Transverse colon (tissue), 3 donors: ENCODE measurements at regions not wholly inside any gene's neighbourhood (a gene's known extent, or its start where the extent isn't known, plus 50 kb on each side); places are given as distances from the start of the nearest gene placed in this dataset.

Experiments
- EP300 ChIP-seq: sonication (generic); formaldehyde crosslinking; IDR thresholded peaks from one replicate; pipeline ENCODE4 v1.6.1; 2017; ENCODE audit warnings: antibody characterized with exemption, low read depth
- POLR2A ChIP-seq: fragments of 450-650 bp; IDR thresholded peaks from one replicate; pipeline ENCODE4 v1.6.1; 2016; ENCODE audit warnings: antibody characterized with exemption, mild to moderate bottlenecking, moderate library complexity
- TF ChIP-seq, protein P1 (sequence below), 5 experiments: fragments of 200-600 bp in 3 of 5; fragments of 450-650 bp in 2 of 5; sonication (generic) in 3 of 5; IDR thresholded peaks; 1 replicate in 2 of 5; 2 replicates in 3 of 5; pipeline ENCODE4 v1.5.1; 2016 to 2017; ENCODE audit warnings: antibody characterized with exemption in 5 of 5, inconsistent platforms in 3 of 5, mild to moderate bottlenecking in 2 of 5, moderate library complexity in 1 of 5

DNA sequence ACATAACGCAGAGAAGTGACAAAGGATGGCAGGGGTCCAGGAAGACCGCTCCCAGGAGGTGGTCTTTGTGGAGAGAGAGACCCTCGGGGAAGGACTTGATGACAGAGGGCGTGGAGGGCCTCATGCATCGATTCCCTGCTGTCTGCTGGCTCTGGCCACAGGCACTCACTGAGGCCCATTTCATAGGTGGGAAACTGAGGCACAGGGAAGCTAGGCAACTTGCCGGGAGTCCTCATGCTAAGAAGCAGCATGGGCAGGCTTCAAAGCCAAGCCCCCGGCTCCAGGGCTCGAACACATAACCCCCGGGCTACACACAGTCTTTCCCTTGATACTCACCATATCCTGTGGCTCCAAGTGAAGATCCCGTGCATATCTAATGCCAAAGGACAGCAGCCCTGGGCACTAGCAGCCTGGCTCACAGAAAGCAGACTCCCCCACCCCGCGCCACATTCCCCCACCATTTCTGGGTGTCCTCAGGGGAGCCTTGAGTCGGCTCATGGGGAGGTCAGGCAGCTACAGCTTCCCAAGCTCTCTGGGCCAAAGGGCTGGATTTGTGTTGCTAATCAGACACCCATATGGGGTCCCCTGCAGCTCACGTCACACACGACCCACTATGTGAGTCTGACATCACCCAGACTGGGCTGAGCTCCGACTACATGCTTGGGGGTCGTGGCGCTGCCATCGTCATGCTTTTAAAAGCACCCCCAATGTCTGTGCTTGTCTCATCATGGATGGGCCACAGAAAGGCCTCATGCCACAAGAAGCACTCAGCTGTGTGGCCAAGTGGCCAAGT is 130.9 kb upstream of the PMEPA1 start:
- no peak for TF ChIP-seq EP300
- TF ChIP-seq, protein P1, sequence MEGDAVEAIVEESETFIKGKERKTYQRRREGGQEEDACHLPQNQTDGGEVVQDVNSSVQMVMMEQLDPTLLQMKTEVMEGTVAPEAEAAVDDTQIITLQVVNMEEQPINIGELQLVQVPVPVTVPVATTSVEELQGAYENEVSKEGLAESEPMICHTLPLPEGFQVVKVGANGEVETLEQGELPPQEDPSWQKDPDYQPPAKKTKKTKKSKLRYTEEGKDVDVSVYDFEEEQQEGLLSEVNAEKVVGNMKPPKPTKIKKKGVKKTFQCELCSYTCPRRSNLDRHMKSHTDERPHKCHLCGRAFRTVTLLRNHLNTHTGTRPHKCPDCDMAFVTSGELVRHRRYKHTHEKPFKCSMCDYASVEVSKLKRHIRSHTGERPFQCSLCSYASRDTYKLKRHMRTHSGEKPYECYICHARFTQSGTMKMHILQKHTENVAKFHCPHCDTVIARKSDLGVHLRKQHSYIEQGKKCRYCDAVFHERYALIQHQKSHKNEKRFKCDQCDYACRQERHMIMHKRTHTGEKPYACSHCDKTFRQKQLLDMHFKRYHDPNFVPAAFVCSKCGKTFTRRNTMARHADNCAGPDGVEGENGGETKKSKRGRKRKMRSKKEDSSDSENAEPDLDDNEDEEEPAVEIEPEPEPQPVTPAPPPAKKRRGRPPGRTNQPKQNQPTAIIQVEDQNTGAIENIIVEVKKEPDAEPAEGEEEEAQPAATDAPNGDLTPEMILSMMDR (IDR thresholded peaks at IDR 0.05) = no peak
- TF ChIP-seq POLR2A = no peak
